ENCODE measurements at regions not wholly inside any gene's neighbourhood (a gene's known extent, or its start where the extent isn't known, plus 50 kb on each side); places are given as distances from the start of the nearest gene placed in this dataset.
"Not testable (repeated sequence)": the region's sequence is repeated elsewhere in the genome, so short reads cannot be mapped to it uniquely, and the experiment has no call there.

DNA sequence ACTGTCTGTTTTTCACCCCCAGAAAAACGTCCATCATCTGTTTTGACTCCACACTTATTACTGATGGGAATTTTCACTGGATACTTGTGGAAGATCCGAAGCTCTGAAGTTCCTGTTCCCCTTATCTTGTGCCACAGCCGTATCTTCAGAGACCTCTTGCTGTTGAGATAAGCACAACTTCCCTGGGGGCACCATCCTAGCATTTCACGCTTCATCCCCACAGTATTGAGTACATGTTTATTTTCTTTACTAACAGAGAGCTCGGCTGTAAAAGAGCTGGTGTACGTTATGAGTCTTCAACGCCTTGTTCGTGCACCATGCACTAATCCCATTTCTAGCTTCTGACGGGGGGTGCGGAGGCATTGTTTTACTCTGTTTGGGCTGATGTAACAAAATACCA is 813.6 kb upstream of the EEF2KMT start:
- H3K79me2 ChIP-seq (ENCODE audit: control insufficient read depth, insufficient read depth, low read length): no peaks in the 10 kb centered on the region
- H3K9me1 ChIP-seq (ENCODE audit: control insufficient read depth, extremely low read depth, insufficient read depth, low read length): no peaks in the 10 kb centered on the region
- no peak for FAIRE-seq
- no peaks in the 10 kb centered on the region for H4K20me1 ChIP-seq (ENCODE audit: control insufficient read depth, extremely low read depth, insufficient read depth, low read length)
- H3K36me3 ChIP-seq (ENCODE audit: control insufficient read depth in 2 of 2, extremely low read depth in 1 of 2, insufficient read depth in 2 of 2, low read length in 2 of 2): no peaks in the 10 kb centered on the region
- no peak overlapping the region for H2AFZ ChIP-seq (ENCODE audit: control insufficient read depth, low read length)
- DNase-seq (ENCODE audit: low read depth, low spot score): no peak
- H3K9me3 ChIP-seq (ENCODE audit: control insufficient read depth, low read depth, low read length): peaks cover 5% of the 10 kb centered on the region
- dilution Hi-C loops (cut with MboI; ENCODE audit: extremely low pct_ligation_motif_present, low sequenced_read_pairs): no loop called here
- no peaks in the 10 kb centered on the region for H3K4me1 ChIP-seq (ENCODE audit: control insufficient read depth, extremely low read depth, insufficient read depth, low read length)
- no peak overlapping the region for H3K9ac ChIP-seq (ENCODE audit: control insufficient read depth, extremely low read depth, insufficient read depth, low read length)
- no peaks in the 10 kb centered on the region for H3K27me3 ChIP-seq (ENCODE audit: control insufficient read depth, extremely low read depth, insufficient read depth, low read length)
- H3K4me2 ChIP-seq (ENCODE audit: control insufficient read depth, extremely low read depth, insufficient read depth, low read depth, low read length): no peak overlapping the region
- TF ChIP-seq EZH2 (IDR thresholded peaks at IDR 0.05; ENCODE audit: low read length): no peak
- TF ChIP-seq, protein P1, sequence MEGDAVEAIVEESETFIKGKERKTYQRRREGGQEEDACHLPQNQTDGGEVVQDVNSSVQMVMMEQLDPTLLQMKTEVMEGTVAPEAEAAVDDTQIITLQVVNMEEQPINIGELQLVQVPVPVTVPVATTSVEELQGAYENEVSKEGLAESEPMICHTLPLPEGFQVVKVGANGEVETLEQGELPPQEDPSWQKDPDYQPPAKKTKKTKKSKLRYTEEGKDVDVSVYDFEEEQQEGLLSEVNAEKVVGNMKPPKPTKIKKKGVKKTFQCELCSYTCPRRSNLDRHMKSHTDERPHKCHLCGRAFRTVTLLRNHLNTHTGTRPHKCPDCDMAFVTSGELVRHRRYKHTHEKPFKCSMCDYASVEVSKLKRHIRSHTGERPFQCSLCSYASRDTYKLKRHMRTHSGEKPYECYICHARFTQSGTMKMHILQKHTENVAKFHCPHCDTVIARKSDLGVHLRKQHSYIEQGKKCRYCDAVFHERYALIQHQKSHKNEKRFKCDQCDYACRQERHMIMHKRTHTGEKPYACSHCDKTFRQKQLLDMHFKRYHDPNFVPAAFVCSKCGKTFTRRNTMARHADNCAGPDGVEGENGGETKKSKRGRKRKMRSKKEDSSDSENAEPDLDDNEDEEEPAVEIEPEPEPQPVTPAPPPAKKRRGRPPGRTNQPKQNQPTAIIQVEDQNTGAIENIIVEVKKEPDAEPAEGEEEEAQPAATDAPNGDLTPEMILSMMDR (optimal IDR thresholded peaks at IDR 0.05 in 1 of 3, IDR thresholded peaks at IDR 0.05 in 1 of 3, conservative IDR thresholded peaks at IDR 0.05 in 1 of 3; ENCODE audit: extremely low read depth in 1 of 3, insufficient read depth in 2 of 3, low read length in 3 of 3): no peak
- H3K4me3 ChIP-seq (ENCODE audit: control insufficient read depth in 2 of 3, extremely low read depth in 1 of 3, insufficient read depth in 2 of 3, low read depth in 1 of 3, low read length in 3 of 3): no peak overlapping the region
- no peak overlapping the region for H3K27ac ChIP-seq (ENCODE audit: control insufficient read depth, insufficient read depth, low read length)

DNA sequence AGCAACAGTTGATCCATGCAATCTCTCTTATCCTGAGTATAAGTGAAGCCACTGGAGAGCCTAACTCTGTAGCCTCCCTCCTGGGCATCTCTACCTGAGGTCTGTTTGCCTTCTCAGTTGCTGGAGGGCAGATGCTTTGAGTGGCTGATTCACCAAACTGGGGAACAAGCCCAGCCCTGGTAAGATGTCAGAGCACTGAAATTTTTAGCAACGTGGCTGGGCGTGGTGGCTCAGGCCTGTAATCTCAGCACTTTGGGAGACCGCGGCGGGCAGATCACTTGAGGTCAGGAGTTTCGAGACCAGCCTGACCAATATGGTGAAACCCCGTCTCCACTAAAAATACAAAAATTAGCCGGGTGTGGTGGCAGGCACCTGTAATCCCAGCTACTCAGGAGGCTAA is 812.0 kb upstream of the EEF2KMT start:
- H3K27ac ChIP-seq (ENCODE audit: control insufficient read depth, insufficient read depth, low read length); H3K27me3 ChIP-seq (ENCODE audit: control insufficient read depth, extremely low read depth, insufficient read depth, low read length); H3K4me2 ChIP-seq (ENCODE audit: control insufficient read depth, extremely low read depth, insufficient read depth, low read depth, low read length); H3K4me1 ChIP-seq (ENCODE audit: control insufficient read depth, extremely low read depth, insufficient read depth, low read length); dilution Hi-C loops (cut with MboI; ENCODE audit: extremely low pct_ligation_motif_present, low sequenced_read_pairs); H3K36me3 ChIP-seq (ENCODE audit: control insufficient read depth in 2 of 2, extremely low read depth in 1 of 2, insufficient read depth in 2 of 2, low read length in 2 of 2); H3K9me3 ChIP-seq (ENCODE audit: control insufficient read depth, low read depth, low read length); H3K9me1 ChIP-seq (ENCODE audit: control insufficient read depth, extremely low read depth, insufficient read depth, low read length); FAIRE-seq; H3K79me2 ChIP-seq (ENCODE audit: control insufficient read depth, insufficient read depth, low read length); H3K9ac ChIP-seq (ENCODE audit: control insufficient read depth, extremely low read depth, insufficient read depth, low read length); H3K4me3 ChIP-seq (ENCODE audit: control insufficient read depth in 2 of 3, extremely low read depth in 1 of 3, insufficient read depth in 2 of 3, low read depth in 1 of 3, low read length in 3 of 3); H2AFZ ChIP-seq (ENCODE audit: control insufficient read depth, low read length); DNase-seq (ENCODE audit: low read depth, low spot score); H4K20me1 ChIP-seq (ENCODE audit: control insufficient read depth, extremely low read depth, insufficient read depth, low read length): not testable (repeated sequence)

DNA sequence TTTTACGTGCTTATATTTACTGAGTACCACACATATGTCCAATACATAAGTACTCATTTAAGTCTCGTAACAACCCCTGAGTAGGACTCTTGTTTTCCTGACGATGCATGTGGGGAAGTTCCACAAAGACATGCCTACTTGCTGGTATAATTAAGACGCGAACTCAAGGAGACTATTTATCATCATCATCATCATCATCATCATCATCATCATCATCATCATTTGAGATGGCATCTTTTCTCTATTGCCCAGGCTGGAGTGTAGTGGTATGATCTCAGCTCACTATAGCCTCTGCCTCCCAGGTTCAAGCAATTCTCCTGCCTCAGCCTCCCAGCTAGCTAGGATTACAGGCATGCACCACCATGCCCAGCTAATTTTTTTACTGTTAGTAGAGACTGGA is 809.9 kb upstream of the EEF2KMT start:
- H3K4me3 ChIP-seq (ENCODE audit: control insufficient read depth in 2 of 3, extremely low read depth in 1 of 3, insufficient read depth in 2 of 3, low read depth in 1 of 3, low read length in 3 of 3): no peak overlapping the region
- no peak overlapping the region for H3K27ac ChIP-seq (ENCODE audit: control insufficient read depth, insufficient read depth, low read length)

More for the DNA sequence above, 809.9 kb upstream of the EEF2KMT start:
- no peak overlapping the region for H3K9ac ChIP-seq (ENCODE audit: control insufficient read depth, extremely low read depth, insufficient read depth, low read length)
- H4K20me1 ChIP-seq (ENCODE audit: control insufficient read depth, extremely low read depth, insufficient read depth, low read length): no peaks in the 10 kb centered on the region
- no peaks in the 10 kb centered on the region for H3K4me1 ChIP-seq (ENCODE audit: control insufficient read depth, extremely low read depth, insufficient read depth, low read length)
- TF ChIP-seq, protein P1 (optimal IDR thresholded peaks at IDR 0.05 in 1 of 3, IDR thresholded peaks at IDR 0.05 in 1 of 3, conservative IDR thresholded peaks at IDR 0.05 in 1 of 3; ENCODE audit: extremely low read depth in 1 of 3, insufficient read depth in 2 of 3, low read length in 3 of 3): no peak
- TF ChIP-seq EZH2 (IDR thresholded peaks at IDR 0.05; ENCODE audit: low read length): no peak
- no peak overlapping the region for H3K4me2 ChIP-seq (ENCODE audit: control insufficient read depth, extremely low read depth, insufficient read depth, low read depth, low read length)
- no peak for DNase-seq (ENCODE audit: low read depth, low spot score)
- no peaks in the 10 kb centered on the region for H3K36me3 ChIP-seq (ENCODE audit: control insufficient read depth in 2 of 2, extremely low read depth in 1 of 2, insufficient read depth in 2 of 2, low read length in 2 of 2)
- no peak for FAIRE-seq
- H3K9me3 ChIP-seq (ENCODE audit: control insufficient read depth, low read depth, low read length): peaks cover 3% of the 10 kb centered on the region
- H2AFZ ChIP-seq (ENCODE audit: control insufficient read depth, low read length): no peak overlapping the region
- no peaks in the 10 kb centered on the region for H3K9me1 ChIP-seq (ENCODE audit: control insufficient read depth, extremely low read depth, insufficient read depth, low read length)
- no peaks in the 10 kb centered on the region for H3K79me2 ChIP-seq (ENCODE audit: control insufficient read depth, insufficient read depth, low read length)
- dilution Hi-C loops (cut with MboI; ENCODE audit: extremely low pct_ligation_motif_present, low sequenced_read_pairs): no loop called here
- H3K27me3 ChIP-seq (ENCODE audit: control insufficient read depth, extremely low read depth, insufficient read depth, low read length): no peaks in the 10 kb centered on the region

All from keratinocyte (primary cell).